Astrocyte (in vitro differentiated cells and primary cell): ENCODE measurements at regions not wholly inside any gene's neighbourhood (a gene's known extent, or its start where the extent isn't known, plus 50 kb on each side); places are given as distances from the start of the nearest gene placed in this dataset.

Experiments
- EZH2 ChIP-seq: IDR thresholded peaks from 2 replicates; pipeline ENCODE4 v1.6.1; 2012; ENCODE audit warnings: mild to moderate bottlenecking, low read length, inconsistent platforms; ENCODE audit not compliant: insufficient read depth
- TF ChIP-seq, protein P1 (sequence below): IDR thresholded peaks from 2 replicates; pipeline ENCODE4 v1.5.1; 2011; ENCODE audit warnings: low read depth, mild to moderate bottlenecking, inconsistent platforms, low read length, moderate library complexity; ENCODE audit not compliant: insufficient read depth

DNA sequence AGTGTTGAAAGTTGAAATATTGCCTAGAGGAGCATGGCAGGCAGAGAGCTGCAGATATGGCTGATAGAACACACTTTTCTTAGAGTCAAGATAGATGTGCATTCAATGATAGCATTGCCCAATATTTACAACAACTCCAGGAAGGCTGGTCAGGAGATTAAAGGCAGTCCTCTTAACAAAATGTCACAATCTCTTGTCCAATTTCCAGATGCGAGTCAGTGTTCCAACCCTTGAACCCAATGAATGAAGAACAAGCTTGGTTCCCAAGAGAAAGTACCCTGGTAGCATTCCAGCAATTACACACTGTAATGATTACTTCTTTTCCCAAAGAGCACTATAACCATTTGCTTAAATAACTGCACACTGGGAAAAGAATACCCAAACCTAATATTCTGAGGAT, 839.4 kb upstream of the VRK2 start:
- TF ChIP-seq, protein P1, sequence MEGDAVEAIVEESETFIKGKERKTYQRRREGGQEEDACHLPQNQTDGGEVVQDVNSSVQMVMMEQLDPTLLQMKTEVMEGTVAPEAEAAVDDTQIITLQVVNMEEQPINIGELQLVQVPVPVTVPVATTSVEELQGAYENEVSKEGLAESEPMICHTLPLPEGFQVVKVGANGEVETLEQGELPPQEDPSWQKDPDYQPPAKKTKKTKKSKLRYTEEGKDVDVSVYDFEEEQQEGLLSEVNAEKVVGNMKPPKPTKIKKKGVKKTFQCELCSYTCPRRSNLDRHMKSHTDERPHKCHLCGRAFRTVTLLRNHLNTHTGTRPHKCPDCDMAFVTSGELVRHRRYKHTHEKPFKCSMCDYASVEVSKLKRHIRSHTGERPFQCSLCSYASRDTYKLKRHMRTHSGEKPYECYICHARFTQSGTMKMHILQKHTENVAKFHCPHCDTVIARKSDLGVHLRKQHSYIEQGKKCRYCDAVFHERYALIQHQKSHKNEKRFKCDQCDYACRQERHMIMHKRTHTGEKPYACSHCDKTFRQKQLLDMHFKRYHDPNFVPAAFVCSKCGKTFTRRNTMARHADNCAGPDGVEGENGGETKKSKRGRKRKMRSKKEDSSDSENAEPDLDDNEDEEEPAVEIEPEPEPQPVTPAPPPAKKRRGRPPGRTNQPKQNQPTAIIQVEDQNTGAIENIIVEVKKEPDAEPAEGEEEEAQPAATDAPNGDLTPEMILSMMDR, result no peak
- TF ChIP-seq EZH2, result no peak
